SK-N-DZ (cell line): ENCODE measurements at regions not wholly inside any gene's neighbourhood (a gene's known extent, or its start where the extent isn't known, plus 50 kb on each side); places are given as distances from the start of the nearest gene placed in this dataset.
"Not testable (repeated sequence)": the region's sequence is repeated elsewhere in the genome, so short reads cannot be mapped to it uniquely, and the experiment has no call there.

Experiments
- DNase-seq: peaks from one replicate; pipeline ENCODE4 v3.0.0-alpha.2; 2015; ENCODE audit warnings: low spot score

DNA sequence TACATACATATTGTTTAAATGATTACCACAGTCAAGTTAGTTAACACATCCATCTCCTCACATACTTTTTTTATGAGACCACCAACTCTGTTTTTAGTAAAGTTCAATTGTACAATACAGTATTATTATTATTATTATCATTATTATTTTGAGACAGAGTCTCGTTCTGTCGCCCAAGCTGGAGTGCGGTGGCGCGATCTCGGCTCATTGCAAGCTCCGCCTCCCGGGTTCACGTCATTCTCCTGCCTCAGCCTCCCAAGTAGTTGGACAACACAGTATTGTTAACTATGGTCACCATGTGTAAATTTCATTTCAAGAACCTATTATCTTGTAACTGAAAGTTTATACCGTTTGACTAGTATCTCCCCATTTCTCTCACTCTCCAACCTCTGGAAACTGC is 942.0 kb upstream of the FBXO33 start:
- no peak for DNase-seq

DNA sequence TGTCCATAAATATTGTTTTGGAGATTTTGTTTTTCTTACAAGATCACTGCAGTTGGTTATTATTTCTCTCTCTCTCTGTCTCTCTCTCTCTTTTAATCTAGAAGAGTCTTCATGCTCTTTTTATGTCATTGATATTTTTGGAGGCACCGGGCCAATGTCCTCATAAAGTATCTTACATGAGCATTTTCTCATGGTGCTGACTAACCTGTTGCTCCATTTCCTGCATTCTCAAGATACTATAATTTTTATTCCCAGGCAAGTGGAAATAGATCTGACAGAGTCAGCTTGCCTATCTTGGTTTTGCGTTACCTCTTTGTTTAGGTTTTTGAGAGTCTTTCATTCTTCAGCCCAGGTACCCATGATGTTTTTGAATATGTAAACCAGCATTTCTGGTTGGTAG is 938.8 kb upstream of the FBXO33 start:
- no peak for DNase-seq

DNA sequence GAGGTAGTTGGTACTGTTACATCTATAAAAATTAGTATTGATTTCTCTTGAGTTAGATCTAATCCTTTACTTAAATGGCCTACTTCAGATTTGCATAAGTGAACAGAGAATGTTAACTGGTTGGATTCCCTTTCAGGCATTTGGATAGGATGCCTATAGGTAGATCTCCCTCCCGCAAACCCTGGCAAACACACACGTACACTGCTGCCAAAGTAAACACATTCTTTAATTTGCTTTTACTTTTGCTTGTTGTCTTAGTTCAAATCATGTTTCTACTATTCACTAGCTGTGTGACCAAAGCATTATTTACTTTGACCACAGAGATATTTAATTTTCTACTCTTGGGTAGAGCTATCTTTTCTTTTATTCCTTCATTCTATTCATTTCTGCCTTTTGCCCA is 936.1 kb upstream of the FBXO33 start:
- DNase-seq: no peak

DNA sequence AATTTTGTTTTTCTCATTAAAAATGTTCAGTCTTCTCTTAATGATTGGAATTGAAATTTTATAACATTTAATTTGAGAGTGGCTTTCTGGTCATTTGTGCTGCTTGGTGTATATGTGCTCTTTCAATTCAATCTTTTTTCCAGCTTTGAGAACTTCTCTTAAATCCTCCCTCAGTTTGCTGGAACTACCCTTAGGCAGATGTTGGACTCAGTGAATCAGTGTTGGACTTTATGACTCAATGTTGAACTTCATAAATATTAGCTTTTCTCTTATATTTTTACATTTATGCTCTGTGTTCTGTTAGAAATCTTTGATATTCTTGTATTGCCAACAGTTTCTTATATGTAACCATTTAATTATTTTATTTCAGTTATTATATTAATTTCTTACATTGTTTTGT is 935.5 kb upstream of the FBXO33 start:
- DNase-seq: no peak

DNA sequence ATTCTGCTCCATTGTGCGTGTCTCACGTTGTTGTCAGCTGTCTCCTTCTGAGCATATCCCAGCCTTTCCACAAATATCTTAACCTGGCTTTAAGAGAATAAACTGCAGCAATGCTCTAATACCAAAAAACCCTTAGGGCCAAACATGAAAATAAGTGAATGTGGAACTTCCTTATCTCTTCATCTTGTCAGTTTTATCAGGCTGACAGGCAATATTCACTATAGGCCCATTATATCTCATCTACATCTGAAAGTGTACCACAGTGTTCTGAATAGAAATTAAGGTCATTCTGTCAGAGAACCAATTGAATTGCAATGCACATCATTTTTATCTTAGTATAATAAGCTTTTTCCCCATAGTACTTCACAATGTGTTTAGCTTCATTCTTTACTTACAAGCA is 933.1 kb upstream of the FBXO33 start:
- DNase-seq: no peak

DNA sequence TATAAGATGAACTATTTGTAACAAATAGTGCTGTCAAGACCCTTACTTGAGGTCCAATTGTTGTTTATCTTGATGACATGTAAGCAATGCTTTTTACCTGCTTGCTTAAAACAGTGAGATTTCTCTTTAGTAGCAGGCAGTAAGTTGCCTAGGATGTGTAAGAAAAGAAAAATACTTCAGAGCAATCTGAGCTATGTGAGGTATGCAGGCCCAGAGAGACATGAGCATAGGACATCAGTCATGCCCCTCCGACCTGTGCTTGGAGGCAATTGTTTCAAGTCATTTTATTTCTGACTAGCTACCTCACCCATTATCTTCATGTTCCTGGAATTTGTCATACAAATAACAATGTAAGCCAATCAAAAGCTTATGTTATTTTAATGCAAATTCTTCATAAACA is 930.6 kb upstream of the FBXO33 start:
- no peak for DNase-seq

DNA sequence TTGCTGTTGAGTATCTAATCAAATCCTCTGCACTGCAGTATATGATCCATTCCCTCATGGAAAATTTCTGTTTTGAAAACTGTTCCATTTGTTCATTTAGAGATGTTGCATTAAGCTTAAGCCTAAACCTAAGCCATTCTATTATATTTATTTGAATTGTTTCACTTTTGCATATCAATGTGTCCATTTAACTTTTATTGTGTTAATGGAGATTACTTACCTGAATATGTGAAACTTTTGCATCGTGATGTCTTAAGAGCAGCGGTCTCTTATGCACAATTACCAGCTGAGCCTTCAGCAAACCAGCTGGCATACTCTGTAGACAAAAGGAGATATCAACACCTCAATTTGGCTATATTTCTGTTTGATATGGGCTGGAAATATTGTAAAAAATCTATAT is 922.5 kb upstream of the FBXO33 start:
- no peak for DNase-seq

DNA sequence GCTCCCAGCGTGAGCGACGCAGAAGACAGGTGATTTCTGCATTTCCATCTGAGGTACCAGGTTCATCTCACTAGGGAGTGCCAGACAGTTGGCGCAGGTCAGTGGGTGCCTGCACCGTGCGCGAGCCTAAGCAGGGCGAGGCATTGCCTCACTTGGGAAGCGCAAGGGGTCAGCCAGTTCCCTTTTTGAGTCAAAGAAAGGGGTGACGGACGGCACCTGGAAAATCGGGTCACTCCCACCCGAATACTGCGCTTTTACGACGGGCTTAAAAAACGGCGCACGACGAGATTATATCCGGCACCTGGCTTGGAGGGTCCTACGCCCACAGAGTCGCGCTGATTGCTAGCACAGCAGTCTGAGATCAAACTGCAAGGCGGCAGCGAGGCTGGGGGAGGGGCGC is 915.9 kb upstream of the FBXO33 start:
- DNase-seq: not testable (repeated sequence)

DNA sequence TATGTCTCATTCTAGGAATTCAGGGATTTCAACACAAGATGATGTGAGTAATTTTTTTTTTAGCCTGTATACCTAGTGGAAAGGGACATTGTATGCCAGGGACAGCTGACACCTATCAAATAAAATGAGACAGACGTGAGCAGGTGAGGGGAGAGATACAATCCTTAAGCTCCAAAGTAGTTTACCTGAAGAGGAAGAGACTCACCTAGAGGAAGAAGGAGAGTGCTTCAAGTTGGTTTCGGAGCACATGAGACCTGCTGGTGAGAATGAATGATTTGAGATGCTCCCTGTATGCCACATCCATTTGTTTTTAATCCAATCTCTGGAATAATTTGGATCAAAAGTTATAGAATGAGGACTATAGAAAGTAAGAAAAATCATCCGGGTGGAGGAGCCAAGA is 915.4 kb upstream of the FBXO33 start:
- DNase-seq: no peak

DNA sequence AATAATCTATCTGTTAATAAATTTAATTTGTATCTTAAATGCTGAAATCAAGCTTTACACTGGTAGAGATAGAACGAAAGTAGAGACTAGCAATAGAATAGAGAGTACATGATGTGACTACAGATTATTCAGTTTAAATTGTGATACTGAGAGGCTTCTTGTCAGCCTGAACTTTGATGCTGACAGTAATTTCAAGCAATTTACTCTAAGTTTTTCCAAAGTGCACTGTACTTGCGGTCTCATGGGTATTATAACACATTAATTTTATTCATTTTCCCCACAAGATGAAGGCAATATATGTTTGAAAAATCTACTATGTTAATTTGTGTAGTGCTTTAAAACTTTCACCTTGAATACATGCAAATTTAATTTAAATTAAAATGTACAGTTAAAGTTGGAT is 914.0 kb upstream of the FBXO33 start:
- DNase-seq: no peak

DNA sequence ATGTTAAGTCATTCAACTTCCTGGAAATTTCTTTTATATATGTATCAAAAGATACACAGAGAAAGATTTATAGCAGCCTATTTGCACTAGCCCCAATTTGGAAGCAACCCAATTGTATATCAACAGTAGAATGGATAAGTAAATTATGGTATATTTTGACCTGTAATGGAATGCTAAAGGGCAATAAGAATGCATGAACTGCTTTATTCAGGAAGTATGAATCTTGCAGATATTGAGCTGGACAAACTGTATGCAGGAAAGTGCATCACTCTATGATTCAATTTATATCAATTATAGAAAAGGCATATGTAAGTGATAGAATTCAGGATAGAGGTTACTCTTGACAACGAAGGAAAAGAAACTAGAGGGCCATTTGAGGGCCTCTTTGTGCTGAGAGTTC is 913.1 kb upstream of the FBXO33 start:
- DNase-seq: no peak

DNA sequence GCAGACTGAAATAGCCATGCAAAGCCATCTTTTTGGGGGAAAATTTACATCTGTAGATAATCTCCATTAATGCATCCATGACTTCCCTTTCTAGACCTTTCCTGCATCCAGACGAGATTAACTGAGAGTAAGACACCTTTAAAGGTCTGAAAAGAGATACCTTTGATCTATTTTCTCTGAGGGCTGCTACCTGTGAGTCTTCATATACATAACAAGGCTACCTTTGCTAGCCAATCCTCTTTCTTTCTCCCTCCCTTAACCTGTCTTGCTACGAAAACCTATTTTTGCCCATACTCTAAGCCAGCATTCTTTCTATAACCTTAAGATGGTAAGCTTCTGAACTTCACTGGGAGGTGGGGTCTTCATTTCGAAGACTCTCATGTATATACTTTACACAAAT is 908.5 kb upstream of the FBXO33 start:
- no peak for DNase-seq

DNA sequence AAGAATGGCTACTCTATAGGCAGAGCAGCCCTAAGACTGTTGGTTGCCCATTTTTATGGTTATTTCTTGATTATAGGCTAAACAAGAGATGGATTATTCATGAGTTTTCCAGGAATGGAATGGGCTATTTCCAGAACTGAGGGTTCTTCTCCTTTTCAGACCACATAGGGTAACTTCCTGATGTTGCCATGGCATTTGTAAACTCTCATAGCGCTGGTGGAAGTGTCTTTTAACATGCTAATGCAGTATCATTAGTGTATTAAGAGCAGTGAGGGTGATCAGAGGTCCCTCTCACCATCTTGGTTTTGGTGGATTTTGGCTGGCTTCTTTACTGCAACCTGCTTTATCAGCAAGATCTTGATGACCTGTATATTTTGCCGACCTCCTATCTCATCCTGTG is 904.6 kb upstream of the FBXO33 start:
- DNase-seq: no peak

DNA sequence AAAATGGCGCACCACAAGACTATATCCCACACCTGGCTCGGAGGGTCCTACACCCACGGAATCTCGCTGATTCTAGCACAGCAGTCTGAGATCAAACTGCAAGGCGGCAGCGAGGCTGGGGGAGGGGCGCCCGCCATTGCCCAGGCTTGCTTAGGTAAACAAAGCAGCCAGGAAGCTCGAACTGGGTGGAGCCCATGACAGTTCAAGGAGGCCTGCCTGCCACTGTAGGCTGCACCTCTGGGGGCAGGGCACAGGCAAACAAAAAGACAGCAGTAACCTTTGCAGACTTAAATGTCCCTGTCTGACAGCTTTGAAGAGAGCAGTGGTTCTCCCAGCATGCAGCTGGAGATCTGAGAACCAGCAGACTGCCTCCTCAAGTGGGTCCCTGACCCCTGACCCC is 894.3 kb upstream of the FBXO33 start:
- DNase-seq: not testable (repeated sequence)

DNA sequence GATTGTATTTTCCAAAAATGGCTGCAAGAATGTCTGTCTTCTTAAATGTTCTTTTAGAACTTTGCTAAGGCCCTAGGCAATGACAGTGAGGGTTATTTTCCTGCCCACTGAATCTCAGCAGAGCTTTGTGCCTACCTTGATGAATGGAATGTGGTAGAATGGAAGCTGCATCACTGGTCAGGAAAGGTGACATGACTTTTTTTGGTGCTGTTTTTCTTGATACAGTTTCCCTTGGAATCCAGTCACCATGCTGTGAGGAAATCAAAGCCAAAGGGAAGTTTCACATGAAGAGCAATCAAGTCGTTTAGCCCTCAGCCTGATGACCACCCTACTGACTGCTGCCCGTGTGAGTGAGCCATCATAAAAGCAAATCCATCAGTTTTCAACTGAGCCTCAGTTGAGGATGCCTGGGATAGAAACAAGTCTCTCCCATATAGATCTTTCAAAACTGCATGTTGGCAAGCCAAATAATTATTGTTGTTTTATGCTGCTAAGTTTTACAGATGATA is 886.0 kb upstream of the FBXO33 start:
- DNase-seq: no peak

DNA sequence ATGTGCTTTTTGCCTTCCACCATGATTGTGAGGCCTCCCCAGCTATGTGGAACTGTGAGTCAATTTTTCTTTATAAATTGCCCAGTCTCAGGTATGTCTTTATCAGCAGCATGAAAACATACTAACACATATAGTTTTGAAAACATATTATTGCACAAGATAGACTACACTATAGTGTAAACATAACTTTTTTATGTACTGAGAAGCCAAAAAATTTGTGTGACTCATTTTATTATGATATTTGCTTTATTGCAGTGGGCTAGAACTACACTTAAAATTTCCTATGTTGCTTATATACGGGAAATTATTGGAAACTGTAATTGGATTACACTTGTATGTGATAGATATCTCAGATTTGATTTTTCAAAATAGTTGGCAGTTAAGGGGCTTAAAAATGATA is 885.5 kb upstream of the FBXO33 start:
- DNase-seq: no peak

DNA sequence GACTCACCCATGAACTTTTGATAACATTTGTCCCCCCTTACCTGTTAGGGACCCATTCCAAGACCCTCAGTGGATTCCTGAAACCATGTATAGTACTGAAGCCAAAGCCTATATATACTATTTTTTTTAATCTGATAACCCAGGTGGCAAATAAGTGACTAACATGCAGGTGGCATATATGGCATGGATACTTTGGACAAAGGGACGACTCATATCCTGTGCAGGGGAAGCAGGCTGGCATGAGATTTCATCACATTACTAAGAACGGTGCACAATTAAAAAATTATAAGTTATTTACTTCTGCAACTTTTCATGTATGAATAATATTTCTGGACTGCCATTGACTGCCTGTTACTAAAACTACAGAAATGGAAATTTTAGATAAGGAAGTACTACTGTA is 880.1 kb upstream of the FBXO33 start:
- no peak for DNase-seq

DNA sequence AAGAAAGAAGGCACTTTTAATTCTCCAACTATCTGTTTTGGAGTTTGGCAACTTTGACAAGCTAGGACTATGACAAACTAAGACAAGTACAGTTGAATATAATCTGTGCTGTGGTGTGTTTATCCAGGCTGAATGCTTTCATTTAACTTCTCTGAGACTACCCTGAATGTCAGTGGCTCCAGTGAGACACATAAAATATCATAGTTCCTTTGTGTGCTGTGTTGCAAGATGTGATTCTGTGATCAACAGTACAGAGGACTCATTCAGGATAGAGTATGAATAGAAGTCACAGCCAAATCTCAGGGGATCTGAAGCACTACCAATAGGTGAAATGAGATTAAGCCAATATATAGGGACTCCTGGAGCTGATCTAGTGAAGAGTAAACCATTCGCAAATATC is 876.9 kb upstream of the FBXO33 start:
- no peak for DNase-seq

DNA sequence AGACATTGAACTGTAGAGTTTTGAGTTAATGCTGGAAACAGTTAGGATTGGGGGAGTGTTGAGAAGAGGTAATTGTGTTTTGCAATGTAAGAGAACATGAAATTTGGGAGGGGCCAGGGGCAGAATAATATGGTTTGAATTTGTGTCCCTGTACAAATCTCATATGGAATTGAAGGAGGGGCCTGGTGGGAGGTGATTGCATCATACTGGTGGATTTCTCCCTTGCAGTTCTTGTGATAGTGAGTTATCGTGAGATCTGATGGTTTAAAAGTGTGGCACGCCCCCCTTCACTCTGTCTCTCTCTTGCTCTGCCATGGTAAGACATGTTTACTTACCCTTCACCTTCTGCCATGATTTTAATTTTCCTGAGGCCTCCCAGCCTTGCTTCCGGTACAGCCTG is 876.0 kb upstream of the FBXO33 start:
- no peak for DNase-seq

DNA sequence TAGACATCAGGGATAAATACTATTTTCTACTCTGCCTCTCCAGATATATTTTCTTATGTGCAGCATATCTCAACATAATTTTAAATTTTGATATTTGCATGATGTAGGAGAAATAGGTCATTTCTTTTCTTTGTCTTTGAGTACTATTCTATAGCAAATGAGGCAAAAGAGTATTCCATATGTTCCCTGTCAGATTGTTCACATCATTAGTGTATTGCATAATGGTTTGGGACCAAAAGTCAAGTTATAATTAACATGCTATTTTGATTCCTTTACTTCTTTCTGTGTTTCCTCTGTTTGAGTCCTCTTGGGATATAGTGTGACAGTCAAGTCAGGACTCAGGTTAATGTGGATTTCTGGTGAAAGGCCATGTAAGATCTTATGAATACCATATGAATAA is 864.6 kb upstream of the FBXO33 start:
- DNase-seq: no peak

DNA sequence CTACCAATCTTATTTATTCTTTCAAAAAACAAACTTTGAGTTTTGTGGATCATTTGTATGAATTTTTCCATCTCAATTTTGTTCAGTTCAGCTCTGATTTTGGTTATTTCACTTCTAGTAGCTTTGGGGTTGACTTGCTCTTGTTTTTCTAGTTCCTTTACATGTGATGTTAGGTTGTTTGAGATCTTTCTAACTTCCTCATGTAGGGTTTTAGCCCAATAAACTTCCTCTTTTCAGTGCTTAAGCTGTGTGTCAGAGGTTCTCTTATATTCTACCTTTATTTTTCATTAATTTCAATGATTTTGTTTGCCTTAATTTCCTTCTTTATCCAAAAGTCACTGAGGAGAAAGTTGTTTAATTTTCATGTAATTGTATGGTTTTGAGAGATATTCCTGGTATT is 860.4 kb upstream of the FBXO33 start:
- DNase-seq: no peak

DNA sequence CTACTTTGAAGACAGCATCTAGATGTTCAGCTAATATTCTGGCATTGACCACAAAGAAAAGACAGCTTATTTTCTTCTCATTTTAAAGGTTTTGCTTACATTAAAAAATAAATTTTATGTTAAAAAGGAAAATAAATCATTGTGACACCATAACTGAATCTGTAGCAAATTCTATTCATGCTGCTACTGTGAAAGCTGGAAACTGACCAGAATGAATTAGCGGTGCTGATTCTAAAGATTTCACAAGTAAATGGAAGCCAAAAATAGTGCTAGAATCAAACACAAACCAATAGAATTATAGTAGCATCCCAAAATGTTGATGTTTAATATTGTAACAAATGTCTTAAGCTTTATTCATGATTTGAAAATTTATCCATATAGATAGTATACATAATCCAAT is 850.0 kb upstream of the FBXO33 start:
- DNase-seq: no peak

DNA sequence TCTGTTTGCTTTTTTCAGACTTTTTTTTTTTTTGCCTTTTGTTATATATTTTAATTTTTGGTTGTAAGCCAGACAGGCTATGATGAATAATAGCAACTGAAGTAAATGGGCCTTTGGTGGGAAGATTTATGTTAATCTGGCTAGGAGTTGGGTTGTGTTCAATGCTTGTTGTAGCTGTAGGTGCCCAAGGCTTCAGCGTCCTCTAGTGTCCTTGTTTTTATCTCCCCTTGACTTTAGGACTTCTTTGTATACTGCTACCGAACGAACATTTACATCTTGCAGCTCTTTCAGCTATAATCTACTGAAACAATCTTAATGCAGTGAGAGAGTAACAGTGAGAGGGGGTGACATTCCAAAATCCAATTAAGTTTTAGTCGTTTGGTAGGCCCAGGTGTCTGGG is 848.4 kb upstream of the FBXO33 start:
- DNase-seq: no peak

DNA sequence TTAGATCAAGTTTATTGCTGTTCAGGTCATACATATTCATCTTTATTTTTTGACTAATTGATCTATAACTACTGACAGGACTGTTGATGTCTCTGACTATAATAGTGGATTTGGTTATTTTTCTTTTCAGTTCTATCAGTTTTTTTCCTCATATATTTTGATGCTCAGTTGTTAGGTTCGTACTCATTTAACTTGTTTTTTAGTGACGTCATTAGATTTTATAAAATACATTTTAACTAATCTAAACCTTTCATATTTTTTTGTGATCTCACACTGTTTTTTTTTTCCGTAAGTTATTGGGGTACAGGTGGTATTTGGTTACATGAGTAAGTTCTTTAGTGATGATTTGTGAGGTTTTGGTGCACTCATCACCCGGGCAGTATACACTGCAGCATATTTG is 841.2 kb upstream of the FBXO33 start:
- no peak for DNase-seq

DNA sequence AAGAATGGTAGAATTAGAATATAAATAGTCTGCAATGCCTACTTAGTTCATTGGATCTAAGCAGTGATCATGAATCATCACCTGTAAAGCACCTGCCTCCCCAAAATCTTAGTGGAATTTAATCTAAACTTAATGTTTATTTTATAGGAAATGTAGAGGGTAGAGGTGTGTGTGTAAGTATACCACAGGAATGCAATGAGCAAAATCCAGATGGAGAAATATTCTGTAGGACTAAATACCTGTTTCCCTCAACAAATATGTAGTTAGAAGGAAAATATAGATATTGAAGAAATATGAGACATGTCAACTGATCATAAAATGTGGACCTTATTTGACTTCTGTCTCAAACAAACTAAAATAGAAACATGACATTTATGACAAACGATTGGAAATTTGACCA is 839.2 kb upstream of the FBXO33 start:
- no peak for DNase-seq
